Left lobe of liver (tissue), 2 donors: ENCODE measurements at regions not wholly inside any gene's neighbourhood (a gene's known extent, or its start where the extent isn't known, plus 50 kb on each side); places are given as distances from the start of the nearest gene placed in this dataset.
A peak's percentile ranks its signal among the peaks of the same experiment; 100 is the strongest.

Experiments used
- ATAC-seq: fragments of 200-7000 bp; cut with Tn5 transposase; one replicate; pipeline ENCODE4 v1.9.1; 2020; ENCODE audit warnings: mild to moderate bottlenecking, moderate library complexity
- DNase-seq: peaks from one replicate; pipeline ENCODE4 v3.0.0-alpha.2; 2020; ENCODE audit warnings: low spot score
- donor health status: DM: no; HTN: no; CAD: no; lungs with moderate emphysema.
- donor health status: DM: no; HTN: yes; CAD: no.

- DNase-seq = no peak
- ATAC-seq = no peak
These were observed 87.0 kb upstream of the TRPC3 start for GRCh38 chr4:122038896-122039295.

GRCh38 chr4:122034619-122035018 lies 82.8 kb upstream of the TRPC3 start:
- DNase-seq (no peak), ATAC-seq (no peak)

DNA sequence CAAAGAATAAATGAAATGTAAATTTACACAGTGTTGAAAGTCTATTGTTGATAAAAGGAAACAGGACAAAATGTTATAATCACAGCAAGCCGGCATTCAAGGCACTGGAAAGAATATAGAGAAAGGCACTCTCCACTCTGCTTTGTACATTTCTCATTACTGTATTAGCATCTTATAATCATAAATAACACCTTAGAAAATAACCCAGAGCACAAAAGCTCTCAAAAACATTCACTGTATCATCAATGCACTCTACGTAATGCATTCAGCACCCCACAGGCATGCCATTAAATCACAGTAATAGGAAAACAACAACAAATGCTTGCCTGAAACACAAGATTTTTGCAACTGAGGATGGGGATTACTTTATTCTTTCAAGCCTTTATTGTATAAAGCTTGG lies 75.3 kb upstream of the TRPC3 start:
- DNase-seq = no peak

GRCh38 chr4:122017296-122017695 lies 65.4 kb upstream of the TRPC3 start:
- ATAC-seq (no peak), DNase-seq (no peak)

More for the DNA sequence above, 75.3 kb upstream of the TRPC3 start:
- ATAC-seq = no peak

- ATAC-seq (no peak), DNase-seq (no peak)
These were observed 63.3 kb upstream of the TRPC3 start for GRCh38 chr4:122015203-122015602.

DNA sequence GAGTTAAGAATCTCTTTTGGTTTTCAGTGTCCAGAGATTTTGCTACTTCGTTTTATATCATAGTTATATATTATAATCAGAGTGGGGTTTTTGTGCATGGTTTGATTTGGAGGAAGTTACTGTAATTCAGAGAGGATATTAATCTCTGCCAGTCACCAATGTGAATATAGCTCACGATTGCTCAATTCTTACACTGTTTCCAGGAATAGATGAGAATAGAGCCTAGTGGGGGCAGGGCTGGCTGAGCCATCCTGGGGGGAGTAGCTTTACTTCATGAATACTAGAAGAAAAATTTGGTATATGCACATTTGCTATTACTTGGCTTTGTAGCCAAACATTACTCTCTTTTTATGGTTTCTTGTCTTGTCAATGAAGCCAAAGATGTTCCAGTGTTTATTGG lies 60.9 kb upstream of the TRPC3 start:
- no peak for DNase-seq
- no peak for ATAC-seq

DNA sequence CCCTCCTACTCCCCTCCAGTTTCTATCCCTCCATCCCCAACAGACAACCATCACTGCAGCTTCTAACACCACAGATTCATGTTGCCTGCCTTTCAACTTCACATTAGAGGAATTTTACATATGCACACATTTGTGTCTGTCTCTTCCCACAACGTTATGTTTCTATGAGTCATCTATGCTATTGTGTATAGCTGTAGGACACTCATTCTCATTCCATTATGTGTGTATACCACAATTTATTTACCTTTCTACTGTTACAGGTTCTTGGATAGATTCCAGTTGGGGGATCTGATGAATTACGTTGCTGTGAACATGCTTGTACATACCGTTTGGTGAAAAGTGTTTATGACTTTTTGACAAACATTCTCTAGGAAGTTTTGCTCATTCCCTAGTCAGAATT lies 58.8 kb upstream of the TRPC3 start:
- ATAC-seq = no peak
- no peak for DNase-seq

- DNase-seq = no peak
- ATAC-seq = no peak
These were observed 57.7 kb upstream of the TRPC3 start for GRCh38 chr4:122009524-122009923.

DNA sequence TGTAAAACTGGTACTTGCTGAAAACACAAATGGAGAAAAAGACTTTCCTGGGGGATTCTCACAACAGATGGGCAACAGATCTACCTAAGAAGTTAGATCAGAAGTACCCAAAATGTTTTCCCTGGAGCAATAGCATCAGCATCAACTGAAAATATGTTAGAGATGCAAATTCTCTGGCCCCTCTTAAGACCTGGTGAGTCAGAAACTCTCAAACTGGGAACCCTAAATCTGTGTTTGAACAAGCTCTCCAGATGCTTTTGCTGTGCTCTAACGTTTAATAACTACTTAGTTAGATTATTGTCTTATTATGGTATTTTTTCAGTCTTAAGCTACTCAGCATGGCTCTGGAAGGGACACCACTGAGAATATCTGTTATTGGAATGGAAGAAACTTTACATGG lies 55.2 kb upstream of the TRPC3 start:
- ATAC-seq (no peak), DNase-seq (no peak)

- no peak for DNase-seq
- ATAC-seq = no peak
These were observed 53.4 kb upstream of the TRPC3 start for GRCh38 chr4:122005064-122005755.

- DNase-seq (no peak), ATAC-seq (peak; percentile 15)
These were observed 51.5 kb upstream of the TRPC3 start for GRCh38 chr4:122003335-122003734.
